HepG2 (cell line): ENCODE measurements at regions not wholly inside any gene's neighbourhood (a gene's known extent, or its start where the extent isn't known, plus 50 kb on each side); places are given as distances from the start of the nearest gene placed in this dataset.

ENCODE experiments used
- ATAC-seq: fragments of 200-7000 bp; cut with Tn5 transposase; 3 replicates; pipeline ENCODE4 v1.9.1; 2020; ENCODE audit warnings: mild to moderate bottlenecking, moderate library complexity
- BruUV-seq: library from RNA; stranded (reverse); fragments of 400-500 nt; replicated peaks from 2 replicates; lab custom pipeline; 2021; lab: Mats Ljungman, UMichigan
- CTCF ChIA-PET: fragments of 300-600 bp; formaldehyde crosslinking; extraction: SDS; loops from one replicate; lab custom pipeline; 2021; ENCODE audit warnings: low total read pairs, inconsistent platforms, low intra/inter-chr PET ratio; lab: Yijun Ruan, JAX
- POLR2A ChIA-PET: fragments of 350-600 bp; sonication (Branson Sonifier 250); formaldehyde crosslinking; loops from one replicate; lab custom pipeline; 2020; ENCODE audit warnings: antibody characterized with exemption, inconsistent platforms; lab: Yijun Ruan, JAX
- DNase-seq: peaks from one replicate; pipeline ENCODE4 v3.0.0-alpha.2; 2015; ENCODE audit warnings: low spot score
- FAIRE-seq: peaks from 3 replicates; lab custom pipeline; 2011; peaks lifted over from hg19 to GRCh38; lab: Jason Lieb, UNC
- H2AFZ ChIP-seq: one replicate; pipeline ENCODE4 v1.6.1; 2011; ENCODE audit warnings: low read length, inconsistent platforms
- H3K27ac ChIP-seq: fragments of 300-600 bp; 3 replicates; pipeline ENCODE4 v1.8.0; 2011; ENCODE audit warnings: mixed run types, mild to moderate bottlenecking, mixed read lengths, low read length, inconsistent platforms; ENCODE audit not compliant: insufficient read depth; ENCODE audit errors: extremely low read length
- H3K27me3 ChIP-seq, 2 experiments: fragments of 200-600 bp in 1 of 2; 2 replicates in 1 of 2; 3 replicates in 1 of 2; pipeline versions ENCODE4 v1.6.0 to v1.8.0; 2011; ENCODE audit warnings: low read length in 2 of 2, mild to moderate bottlenecking in 2 of 2, moderate library complexity in 2 of 2, inconsistent platforms in 1 of 2; ENCODE audit not compliant: insufficient read depth in 2 of 2, control insufficient read depth in 1 of 2
- H3K36me3 ChIP-seq, 2 experiments: fragments of 200-600 bp in 1 of 2; replicated peaks in 1 of 2; 2 replicates in 1 of 2; 3 replicates in 1 of 2; pipeline versions ENCODE4 v1.5.1 to v1.8.0; 2011; ENCODE audit warnings: low read length in 2 of 2, inconsistent platforms in 1 of 2; ENCODE audit not compliant: insufficient read depth in 2 of 2, control insufficient read depth in 1 of 2
- H3K4me1 ChIP-seq: 2 replicates; pipeline ENCODE4 v1.5.1; 2012; ENCODE audit warnings: low read length, inconsistent platforms; ENCODE audit not compliant: insufficient read depth
- H3K4me2 ChIP-seq: 2 replicates; pipeline ENCODE4 v1.6.0; 2011; ENCODE audit warnings: low read depth, low read length, inconsistent platforms
- H3K4me3 ChIP-seq, 3 experiments: fragments of 200-600 bp in 1 of 3; sonication (generic), shearing (Covaris generic) in 1 of 3; replicated peaks in 1 of 3; 2 replicates each; pipeline ENCODE4 v1.5.1; 2011 to 2016; ENCODE audit warnings: low read length in 3 of 3, inconsistent platforms in 2 of 3, low read depth in 2 of 3, mild to moderate bottlenecking in 2 of 3, control low read depth in 1 of 3, mixed read lengths in 1 of 3; ENCODE audit not compliant: insufficient read depth in 1 of 3
- H3K79me2 ChIP-seq: one replicate; pipeline ENCODE4 v1.6.1; 2011; ENCODE audit warnings: low read length, inconsistent platforms; ENCODE audit not compliant: insufficient read depth
- H3K9ac ChIP-seq: 2 replicates; pipeline ENCODE4 v1.6.0; 2011; ENCODE audit warnings: mild to moderate bottlenecking, low read depth, low read length, inconsistent platforms; ENCODE audit not compliant: insufficient read depth
- H3K9me3 ChIP-seq: 2 replicates; pipeline ENCODE4 v1.5.1; 2012; ENCODE audit warnings: mild to moderate bottlenecking, low read length
- H4K20me1 ChIP-seq: 2 replicates; pipeline ENCODE4 v1.6.0; 2011; ENCODE audit warnings: inconsistent platforms, mild to moderate bottlenecking, low read length, moderate library complexity; ENCODE audit not compliant: insufficient read depth
- ADNP ChIP-seq: sonication (generic); formaldehyde crosslinking; IDR thresholded peaks from 2 replicates; pipeline ENCODE4 v1.4.0; 2020; ENCODE audit warnings: missing genetic modification reagents
- FOXM1 ChIP-seq: sonication (generic); formaldehyde crosslinking; IDR thresholded peaks from 2 replicates; pipeline ENCODE4 v1.5.0; 2020; ENCODE audit warnings: missing genetic modification reagents
- SMARCE1 ChIP-seq: fragments of 450-650 bp; IDR thresholded peaks from 2 replicates; pipeline ENCODE4 v1.6.1; 2017; ENCODE audit warnings: borderline replicate concordance
- SNRNP70 ChIP-seq: fragments of 200-400 bp; formaldehyde crosslinking; IDR thresholded peaks from 2 replicates; pipeline ENCODE4 v1.6.1; 2017; ENCODE audit warnings: mild to moderate bottlenecking, low read depth, low read length, moderate library complexity
- ZFX ChIP-seq: sonication (generic); formaldehyde crosslinking; IDR thresholded peaks from 2 replicates; pipeline ENCODE4 v1.4.0; 2020; ENCODE audit warnings: mild to moderate bottlenecking, low read depth, missing genetic modification reagents, moderate library complexity
- ZGPAT ChIP-seq: IDR thresholded peaks from 2 replicates; pipeline ENCODE4 v1.6.1; 2016; ENCODE audit warnings: mild to moderate bottlenecking
- ZNF143 ChIP-seq: sonication (generic); formaldehyde crosslinking; IDR thresholded peaks from 2 replicates; pipeline ENCODE4 v1.4.0; 2020; ENCODE audit warnings: missing genetic modification reagents
- ZNF282 ChIP-seq: fragments of 450-650 bp; IDR thresholded peaks from 2 replicates; pipeline ENCODE4 v1.6.1; 2018; ENCODE audit not compliant: partially characterized antibody
- ZNF761 ChIP-seq: sonication (generic); formaldehyde crosslinking; conservative IDR thresholded peaks from 2 replicates; pipeline ENCODE4 v1.4.0; 2020; ENCODE audit warnings: mild to moderate bottlenecking, missing genetic modification reagents
- ZNF782 ChIP-seq: sonication (generic); formaldehyde crosslinking; IDR thresholded peaks from 2 replicates; pipeline ENCODE4 v1.4.0; 2020; ENCODE audit warnings: missing genetic modification reagents, mild to moderate bottlenecking, borderline replicate concordance
- WGBS: methylation state at CpG from one replicate; pipeline ENCODE4 v1.1.6; 2017; ENCODE audit warnings: low lambda C conversion rate; 5-methylcytosine and 5-hydroxymethylcytosine counted together
- in situ Hi-C: cut with HindIII; loops from 2 replicates; pipeline ENCODE4 v1.10.0; 2017; ENCODE audit warnings: low pct_unique_long_range_greater_than_20kb; ENCODE audit not compliant: extremely low pct_ligation_motif_present
- intact Hi-C: fragments of 100-400 bp; cut with micrococcal nuclease; formaldehyde crosslinking; loops from one replicate; pipeline ENCODE4 v1.10.0; 2022; ENCODE audit not compliant: unreplicated experiment
- TF ChIP-seq, protein P1 (sequence below): sonication (generic); formaldehyde crosslinking; IDR thresholded peaks from 2 replicates; pipeline ENCODE4 v1.5.0; 2020; ENCODE audit warnings: missing genetic modification reagents

DNA sequence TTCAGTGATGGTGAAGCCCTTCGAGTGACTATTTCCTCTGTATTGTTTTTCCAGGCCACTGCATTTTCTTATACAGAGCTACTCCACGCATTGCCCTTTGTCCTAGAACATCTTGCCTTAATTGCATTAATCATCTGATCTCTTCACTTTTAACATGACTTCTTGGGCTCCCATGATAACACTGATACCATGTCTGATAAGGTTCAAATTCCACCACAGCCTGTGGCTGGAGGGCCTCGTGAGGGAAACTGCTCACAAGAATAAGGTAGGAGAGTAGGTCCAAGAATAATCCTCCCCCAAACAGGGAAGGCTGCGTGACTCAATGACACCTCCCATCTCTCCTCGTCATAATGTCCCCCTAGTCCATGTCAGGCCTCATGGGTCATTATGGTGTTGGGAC is 165.5 kb upstream of the ECI2 start:
- H3K4me2 ChIP-seq, result no peak overlapping the region
- ChIA-PET POLR2A (no interaction called here), CTCF (no interaction called here)
- no peak for DNase-seq
- BruUV-seq, result no TSS peak
- H3K79me2 ChIP-seq, result no peaks in the 10 kb centered on the region
- in situ Hi-C loops, result no loop called here
- TF ChIP-seq, protein P1, sequence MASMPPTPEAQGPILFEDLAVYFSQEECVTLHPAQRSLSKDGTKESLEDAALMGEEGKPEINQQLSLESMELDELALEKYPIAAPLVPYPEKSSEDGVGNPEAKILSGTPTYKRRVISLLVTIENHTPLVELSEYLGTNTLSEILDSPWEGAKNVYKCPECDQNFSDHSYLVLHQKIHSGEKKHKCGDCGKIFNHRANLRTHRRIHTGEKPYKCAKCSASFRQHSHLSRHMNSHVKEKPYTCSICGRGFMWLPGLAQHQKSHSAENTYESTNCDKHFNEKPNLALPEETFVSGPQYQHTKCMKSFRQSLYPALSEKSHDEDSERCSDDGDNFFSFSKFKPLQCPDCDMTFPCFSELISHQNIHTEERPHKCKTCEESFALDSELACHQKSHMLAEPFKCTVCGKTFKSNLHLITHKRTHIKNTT, result no peak
- TF ChIP-seq ZNF782 (CRISPR knock-in tag) (no peak), ZFX (no peak)
- H3K4me1 ChIP-seq, result no peaks in the 10 kb centered on the region
- no peak overlapping the region for H2AFZ ChIP-seq
- H3K4me3 ChIP-seq, result no peak overlapping the region
- FAIRE-seq, result no peak
- no peak overlapping the region for H3K9ac ChIP-seq
- ATAC-seq, result no peak
- H3K9me3 ChIP-seq, result no peaks in the 10 kb centered on the region
- no peaks in the 10 kb centered on the region for H4K20me1 ChIP-seq
- WGBS, result 16% methylated on average over 5 of the region's 5 CpGs
- no peak overlapping the region for H3K27ac ChIP-seq
- H3K27me3 ChIP-seq, result peaks cover 0 to 7% of the 10 kb centered on the region in 2 experiments; a peak in 2 of 5 replicates
- intact Hi-C loops, result no loop called here
- no peaks in the 10 kb centered on the region for H3K36me3 ChIP-seq

DNA sequence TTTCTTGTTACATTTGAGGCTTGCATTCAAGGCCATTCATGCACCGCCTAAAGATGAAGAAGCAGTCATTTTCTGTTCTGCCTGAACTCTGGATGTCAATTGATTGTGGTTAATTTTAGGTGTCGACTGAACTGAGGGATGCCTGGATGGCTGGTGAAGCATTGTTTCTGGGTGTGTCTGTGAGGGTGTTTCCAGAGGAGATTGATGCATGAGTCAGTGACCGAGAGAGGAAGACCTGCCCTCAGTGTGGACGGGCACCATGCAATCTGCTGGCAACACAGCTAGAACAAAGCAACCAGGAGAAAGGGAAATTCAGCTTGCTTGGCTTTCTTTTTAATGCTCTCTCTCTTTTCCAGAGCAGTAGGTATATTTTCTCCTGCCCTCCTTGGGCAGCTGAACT is 164.1 kb upstream of the ECI2 start:
- FAIRE-seq (no peak), DNase-seq (no peak), ATAC-seq (no peak)
- no peaks in the 10 kb centered on the region for H3K79me2 ChIP-seq
- peaks cover under 1 to 20% of the 10 kb centered on the region in 2 experiments; a peak in 4 of 5 replicates for H3K27me3 ChIP-seq
- no peaks in the 10 kb centered on the region for H3K4me1 ChIP-seq
- TF ChIP-seq ZNF282, result no peak
- no peak for TF ChIP-seq ZNF143 (CRISPR knock-in tag)
- TF ChIP-seq FOXM1 (CRISPR knock-in tag), result no peak
- no peak for TF ChIP-seq ADNP (CRISPR knock-in tag)
- TF ChIP-seq SNRNP70, result no peak
- no peak for TF ChIP-seq ZNF761 (CRISPR knock-in tag)
- TF ChIP-seq SMARCE1, result no peak
- no peak for TF ChIP-seq ZGPAT
- ChIA-PET CTCF (no interaction called here), POLR2A (no interaction called here)
- no peak overlapping the region for H3K4me3 ChIP-seq
- no peaks in the 10 kb centered on the region for H4K20me1 ChIP-seq
- no peak overlapping the region for H3K4me2 ChIP-seq
- intact Hi-C loops (no loop called here), in situ Hi-C loops (no loop called here)
- no TSS peak for BruUV-seq
- H3K9me3 ChIP-seq, result no peaks in the 10 kb centered on the region
- H3K36me3 ChIP-seq, result no peaks in the 10 kb centered on the region
- WGBS, result 15% methylated on average over 4 of the region's 4 CpGs
- no peak overlapping the region for H2AFZ ChIP-seq
- H3K27ac ChIP-seq, result no peak overlapping the region
- H3K9ac ChIP-seq, result no peak overlapping the region
